Left colon (tissue), 2 donors: ENCODE measurements at regions not wholly inside any gene's neighbourhood (a gene's known extent, or its start where the extent isn't known, plus 50 kb on each side); places are given as distances from the start of the nearest gene placed in this dataset.
"Not testable (repeated sequence)": the region's sequence is repeated elsewhere in the genome, so short reads cannot be mapped to it uniquely, and the experiment has no call there.

Source experiments
- ATAC-seq: fragments of 200-7000 bp; cut with Tn5 transposase; one replicate; pipeline ENCODE4 v1.9.1; 2020; ENCODE audit warnings: mild to moderate bottlenecking, moderate library complexity
- DNase-seq, 2 donors: peaks; one replicate each; pipeline ENCODE4 v3.0.0-alpha.2; 2020
- intact Hi-C, 2 donors: fragments of 100-400 bp; cut with DNase I in 1 of 2; cut with micrococcal nuclease in 1 of 2; formaldehyde crosslinking; loops; one replicate each; pipeline versions ENCODE4 v1.11.2 to v1.14.0; 2022; cut with DNase I, micrococcal nuclease
- donor health status: DM: no; HTN: no; CAD: no.
- donor health status: DM: yes; HTN: yes; CAD: no.

DNA sequence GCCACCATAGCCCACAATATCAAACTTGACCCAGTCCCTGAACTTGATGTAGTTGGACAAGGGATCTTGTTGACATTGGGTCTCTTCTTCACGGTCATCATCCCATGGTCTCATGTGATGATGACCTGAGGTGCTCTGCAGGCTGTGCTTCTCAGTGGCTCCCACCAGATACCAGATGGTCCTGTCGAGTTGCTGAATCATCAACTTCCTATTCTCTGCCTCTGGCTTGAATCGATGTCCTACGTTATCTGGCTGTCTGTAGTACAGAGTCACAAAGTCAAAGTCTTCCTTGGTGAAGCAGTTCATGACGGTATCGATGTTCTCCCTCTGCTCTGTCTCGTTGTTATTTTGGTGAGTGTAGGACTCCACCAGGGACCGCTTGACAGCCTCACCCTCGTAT lies 145.7 kb upstream of the ALDH3B2 start:
- no peak for ATAC-seq
- intact Hi-C loops, result no loop called here

DNA sequence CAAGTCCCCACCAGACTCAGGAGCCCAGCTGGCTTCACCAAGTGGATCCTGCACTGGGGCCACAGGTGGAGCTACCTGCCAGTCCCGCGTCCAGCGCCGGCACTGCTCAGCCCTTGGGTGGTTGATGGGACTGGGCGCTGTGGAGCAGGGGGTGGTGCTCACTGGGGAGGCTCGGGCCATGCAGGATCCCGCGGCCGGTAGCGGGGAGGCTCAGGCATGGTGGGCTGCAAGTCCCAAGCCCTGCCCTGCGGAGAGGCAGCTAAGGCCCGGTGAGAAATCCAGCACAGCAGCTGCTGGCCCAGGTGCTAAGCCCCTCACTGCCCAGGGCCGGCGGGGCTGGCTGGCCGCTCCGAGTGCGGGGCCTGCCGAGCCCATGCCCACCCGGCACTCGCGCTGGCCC lies 143.1 kb upstream of the ALDH3B2 start:
- ATAC-seq, intact Hi-C loops, DNase-seq: not testable (repeated sequence)

More for the DNA sequence above, 145.7 kb upstream of the ALDH3B2 start:
- DNase-seq, result no peak

DNA sequence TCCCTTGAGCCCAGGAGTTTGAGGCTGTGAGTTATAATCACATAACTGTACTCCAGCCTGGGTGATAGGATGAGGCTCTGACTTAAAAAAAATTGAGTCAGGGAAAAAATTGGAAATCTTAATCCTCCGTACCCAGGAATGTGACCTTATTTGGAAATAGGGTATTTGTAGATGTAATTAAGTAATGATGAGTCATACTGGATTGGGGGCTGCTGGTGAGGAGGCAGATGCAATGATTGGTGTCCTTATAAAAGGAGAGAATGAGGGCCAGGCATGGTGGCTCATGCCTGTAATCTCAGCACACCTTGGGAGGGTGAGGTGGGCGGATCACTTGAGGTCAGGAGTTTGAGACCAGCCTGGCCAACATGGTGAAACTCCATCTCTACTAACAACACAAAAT lies 134.9 kb upstream of the ALDH3B2 start:
- intact Hi-C loops, DNase-seq: not testable (repeated sequence)

GRCh38 chr11:67807896-67808295 lies 133.5 kb upstream of the ALDH3B2 start:
- intact Hi-C loops, DNase-seq, ATAC-seq: not testable (repeated sequence)

More for the DNA sequence above, 134.9 kb upstream of the ALDH3B2 start:
- not testable (repeated sequence) for ATAC-seq

DNA sequence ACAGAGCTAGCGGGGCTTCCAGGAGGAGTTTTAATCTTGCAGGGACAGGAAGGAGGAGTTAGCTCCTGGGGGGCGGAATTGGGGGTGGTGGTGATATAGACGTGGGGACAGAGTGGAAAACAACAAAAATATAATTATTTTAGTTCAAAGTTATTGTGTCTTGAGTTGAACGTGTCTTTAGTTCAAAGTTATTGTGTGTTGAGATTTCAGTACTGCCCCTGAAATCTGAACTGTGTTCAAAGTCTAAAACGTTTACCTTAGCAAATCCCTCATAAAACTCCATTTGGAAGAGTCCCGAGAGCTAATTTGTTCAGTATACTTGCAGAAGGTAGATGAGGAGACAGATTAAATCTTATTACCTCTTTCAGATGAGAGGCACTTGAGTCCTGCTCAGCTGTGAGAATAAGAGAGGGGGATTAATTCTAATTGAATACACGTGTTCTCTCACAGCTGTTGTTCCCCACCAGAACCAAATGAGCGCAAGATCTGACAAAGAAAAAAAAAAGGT lies 132.4 kb upstream of the ALDH3B2 start:
- ATAC-seq, result peak; percentile 52
- DNase-seq, result peak in 1 of 2 donors; percentile 29
- intact Hi-C loops, result not testable (repeated sequence)

DNA sequence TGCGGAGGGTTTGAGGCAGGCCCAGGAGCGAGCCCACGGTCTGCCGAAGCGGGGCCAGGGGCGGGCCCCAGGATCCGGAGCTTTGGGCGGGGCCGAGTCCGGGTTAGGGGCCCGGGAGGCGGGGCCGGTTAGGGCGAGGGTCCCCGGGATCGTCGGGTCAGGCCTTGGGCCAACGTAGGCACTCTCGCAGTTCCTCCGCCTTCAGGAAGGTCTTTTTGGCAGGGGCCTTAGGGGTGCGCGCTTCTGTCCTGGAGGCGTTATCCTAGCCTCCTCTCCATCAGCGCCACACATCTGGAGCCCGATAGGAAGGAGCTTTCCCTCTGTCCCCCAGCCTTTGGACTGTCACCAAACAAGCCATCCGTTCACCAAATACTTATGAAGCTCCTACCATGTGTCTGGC lies 131.8 kb upstream of the ALDH3B2 start:
- DNase-seq, result peak in 1 of 2 donors; percentile 42
- ATAC-seq, intact Hi-C loops: not testable (repeated sequence)

- intact Hi-C loops, result not testable (repeated sequence)
- DNase-seq, result peak; percentile 99 to 100
- ATAC-seq, result peak; percentile 99
These were observed 131.1 kb upstream of the ALDH3B2 start for GRCh38 chr11:67805253-67806126.

DNA sequence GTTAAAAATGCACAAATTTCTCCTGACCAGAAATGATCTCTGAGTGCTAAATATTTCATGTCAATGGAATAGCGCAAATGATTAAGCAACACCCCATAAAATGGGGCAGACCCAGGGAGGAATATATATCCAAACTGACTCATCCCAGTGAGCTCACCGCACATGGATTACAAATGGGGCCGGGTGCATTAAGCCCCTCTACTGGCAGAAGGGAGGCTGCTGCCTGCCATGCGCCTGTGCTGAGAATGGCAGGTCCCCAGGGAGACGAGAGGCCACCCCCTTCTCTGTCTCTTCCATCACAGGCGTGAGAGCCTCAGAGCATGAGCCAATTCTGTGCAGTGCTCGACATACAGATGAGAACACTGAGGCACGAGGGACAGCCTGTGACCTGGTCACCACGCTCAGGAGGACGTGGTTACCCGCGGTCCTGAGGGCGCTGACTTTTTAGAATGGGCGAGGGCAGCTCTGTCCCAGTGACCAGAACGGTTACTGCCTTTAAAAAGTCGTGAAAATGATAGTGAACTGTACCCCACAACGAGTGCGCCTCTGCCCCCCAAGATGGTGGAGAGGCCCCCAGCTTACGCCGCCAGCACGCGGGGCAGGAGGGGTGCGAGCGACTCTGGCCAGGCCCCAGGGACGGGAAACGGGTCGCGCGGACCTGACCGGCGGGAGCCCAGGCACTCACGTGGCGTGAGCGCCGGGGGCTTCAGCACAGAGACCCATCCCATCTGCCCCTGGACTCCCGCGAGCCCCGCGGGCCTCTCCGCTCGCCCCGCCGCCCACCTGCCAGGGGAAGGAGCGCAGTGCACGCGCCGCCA lies 130.2 kb upstream of the ALDH3B2 start:
- DNase-seq, ATAC-seq, intact Hi-C loops: not testable (repeated sequence)

GRCh38 chr11:67803519-67803918 lies 129.1 kb upstream of the ALDH3B2 start:
- DNase-seq, ATAC-seq, intact Hi-C loops: not testable (repeated sequence)

DNA sequence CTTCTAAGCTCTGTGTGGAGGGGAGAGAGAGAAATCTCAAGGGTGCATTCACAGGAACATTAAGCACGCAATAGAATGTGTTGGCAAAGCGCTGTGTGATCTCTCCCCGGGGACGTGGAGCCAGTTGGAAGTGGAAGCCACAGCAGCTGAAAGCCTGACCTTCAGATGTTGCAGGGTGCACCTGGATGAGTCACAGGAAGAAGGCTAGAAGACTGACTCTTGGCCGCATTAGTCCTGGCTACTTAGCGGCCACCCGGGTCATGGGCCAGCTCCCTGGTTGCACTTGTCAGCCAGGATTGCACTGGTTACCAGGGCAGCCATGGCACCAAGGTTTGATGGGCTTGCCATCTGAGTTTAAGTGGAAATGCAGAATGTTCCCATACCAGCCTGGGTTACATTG lies 128.6 kb upstream of the ALDH3B2 start:
- intact Hi-C loops, ATAC-seq, DNase-seq: not testable (repeated sequence)

DNA sequence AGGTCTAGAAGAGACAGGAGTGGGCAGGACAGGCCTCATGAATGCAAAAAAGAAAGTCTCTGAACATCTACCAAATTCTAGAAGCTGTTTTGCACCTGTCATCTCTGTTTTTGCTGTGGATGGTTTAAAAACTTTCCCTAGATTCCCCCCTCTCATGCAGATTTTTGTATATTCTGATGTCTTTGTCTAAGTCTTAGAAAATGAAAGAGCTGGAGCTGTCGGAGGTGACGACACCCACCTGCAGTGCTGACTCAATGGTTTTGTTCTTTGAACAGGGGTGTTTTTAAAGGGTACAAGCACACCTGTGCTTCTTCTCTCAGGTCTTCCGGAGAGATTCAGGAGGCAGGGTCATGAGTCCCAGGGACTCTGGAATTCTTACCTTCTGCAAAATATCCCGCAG lies 128.2 kb upstream of the ALDH3B2 start:
- ATAC-seq, DNase-seq, intact Hi-C loops: not testable (repeated sequence)

GRCh38 chr11:67801397-67801796 lies 127.0 kb upstream of the ALDH3B2 start:
- intact Hi-C loops, ATAC-seq, DNase-seq: not testable (repeated sequence)

- ATAC-seq, intact Hi-C loops, DNase-seq: not testable (repeated sequence)
These were observed 126.2 kb upstream of the ALDH3B2 start for GRCh38 chr11:67800591-67800990.

DNA sequence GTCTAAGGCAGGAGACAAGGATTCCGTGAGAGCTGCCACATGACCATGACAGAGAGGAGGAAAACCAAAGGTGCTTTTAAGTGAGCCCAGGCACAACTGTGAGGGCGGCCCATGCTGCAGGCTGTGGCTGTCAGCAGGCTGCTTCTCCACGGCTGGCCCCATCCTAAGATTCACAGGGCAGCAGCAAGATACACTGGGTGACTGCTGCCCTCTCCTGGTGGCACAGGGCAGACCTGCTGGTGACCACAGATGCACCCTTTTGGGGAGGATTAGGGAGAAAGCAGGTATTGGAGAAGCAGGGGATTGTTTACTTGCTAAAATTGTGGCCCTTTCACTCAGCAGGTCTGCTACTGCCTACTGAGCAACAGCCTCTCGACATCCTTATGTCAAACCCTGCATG lies 125.4 kb upstream of the ALDH3B2 start:
- ATAC-seq, intact Hi-C loops, DNase-seq: not testable (repeated sequence)

- intact Hi-C loops, ATAC-seq, DNase-seq: not testable (repeated sequence)
These were observed 123.5 kb upstream of the ALDH3B2 start for GRCh38 chr11:67797726-67798521.

GRCh38 chr11:67795746-67796145 lies 121.3 kb upstream of the ALDH3B2 start:
- no peak for ATAC-seq
- DNase-seq, result no peak
- intact Hi-C loops, result no loop called here

DNA sequence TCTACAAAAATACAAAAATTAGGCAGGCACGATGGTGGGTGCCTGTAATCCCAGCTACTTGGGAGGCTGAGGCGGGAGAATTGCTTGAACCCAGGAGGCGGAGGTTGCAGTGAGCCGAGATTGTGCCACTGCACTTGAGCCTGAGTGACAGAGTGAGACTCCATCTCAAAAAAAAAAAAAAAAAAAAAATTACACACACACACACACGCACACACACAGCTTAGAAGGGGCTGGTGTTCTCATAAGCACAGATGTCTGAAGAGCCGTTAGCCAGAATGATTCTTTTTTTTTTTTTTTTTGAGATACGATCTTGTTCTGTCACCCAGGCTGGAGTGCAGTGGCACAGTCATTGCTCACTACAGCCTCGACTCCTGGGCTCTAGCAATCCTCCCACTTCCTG lies 119.3 kb upstream of the ALDH3B2 start:
- ATAC-seq, DNase-seq, intact Hi-C loops: not testable (repeated sequence)

- ATAC-seq, intact Hi-C loops: not testable (repeated sequence)
- DNase-seq, result peak in 1 of 2 donors; percentile 50
These were observed 118.0 kb upstream of the ALDH3B2 start for GRCh38 chr11:67792273-67792990.
